ENCODE measurements at regions not wholly inside any gene's neighbourhood (a gene's known extent, or its start where the extent isn't known, plus 50 kb on each side); places are given as distances from the start of the nearest gene placed in this dataset.

GRCh38 chr22:49238181-49239141 lies 589.2 kb downstream of the BRD1 start:
- DNase-seq (ENCODE audit: low spot score) = no peak

- no peak for DNase-seq (ENCODE audit: low spot score)
Observed at GRCh38 chr22:49237703-49238102, 590.0 kb downstream of the BRD1 start.

- no peak for DNase-seq (ENCODE audit: low spot score)
Observed at GRCh38 chr22:49237279-49237678, 590.4 kb downstream of the BRD1 start.

GRCh38 chr22:49236541-49237075 lies 591.1 kb downstream of the BRD1 start:
- DNase-seq (ENCODE audit: low spot score) = no peak

- no peak for DNase-seq (ENCODE audit: low spot score)
Observed at GRCh38 chr22:49235463-49236300, 592.0 kb downstream of the BRD1 start.

GRCh38 chr22:49234459-49234858 lies 593.2 kb downstream of the BRD1 start:
- DNase-seq (ENCODE audit: low spot score) = no peak

GRCh38 chr22:49233507-49234100 lies 594.1 kb downstream of the BRD1 start:
- no peak for DNase-seq (ENCODE audit: low spot score)

- DNase-seq (ENCODE audit: low spot score) = no peak
Observed at GRCh38 chr22:49232319-49233067, 595.2 kb downstream of the BRD1 start.

DNA sequence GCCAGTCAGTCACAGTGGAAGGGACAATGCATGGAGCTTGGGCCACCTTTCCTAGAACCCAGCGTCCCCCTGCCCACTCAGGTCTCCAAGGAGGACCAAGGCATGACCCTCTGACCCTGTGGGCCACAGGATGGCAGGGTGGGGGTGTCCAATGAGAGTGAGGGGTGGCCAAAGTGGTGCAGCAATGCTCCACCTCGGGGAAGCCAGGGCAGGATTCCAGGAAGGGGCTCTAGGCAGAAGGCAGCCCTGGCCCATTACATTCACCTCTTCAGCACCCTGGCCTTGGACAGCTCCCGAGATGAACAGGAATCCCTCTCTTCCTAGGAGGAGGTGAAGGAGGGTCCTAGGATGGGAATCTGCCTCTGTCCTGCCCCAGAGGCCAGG lies 597.5 kb downstream of the BRD1 start:
- no peak for DNase-seq (ENCODE audit: low spot score)

- DNase-seq (ENCODE audit: low spot score) = no peak
Observed at GRCh38 chr22:49229483-49230193, 598.0 kb downstream of the BRD1 start.

GRCh38 chr22:49228431-49229037 lies 599.1 kb downstream of the BRD1 start:
- no peak for DNase-seq (ENCODE audit: low spot score)

DNA sequence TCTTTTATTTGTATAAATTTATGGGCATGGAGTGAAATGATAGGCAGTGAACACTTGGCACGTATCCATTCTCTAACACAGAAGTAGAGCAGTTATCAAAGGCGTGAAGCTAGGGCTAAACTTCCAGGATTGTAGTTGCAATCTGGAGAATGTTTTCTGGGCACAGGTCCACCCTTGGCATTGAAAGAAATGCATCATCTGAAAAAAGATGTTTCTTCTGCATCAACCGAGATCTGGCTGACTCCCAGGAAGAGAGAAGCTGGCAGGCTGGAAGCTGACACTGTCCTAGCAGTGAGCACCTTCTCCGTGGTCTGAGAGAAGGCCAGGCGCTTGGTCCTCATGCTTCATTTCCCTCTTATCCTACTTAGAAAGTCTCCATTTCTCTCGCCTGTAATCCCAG lies 600.0 kb downstream of the BRD1 start:
- no peak for DNase-seq (ENCODE audit: low spot score)

DNA sequence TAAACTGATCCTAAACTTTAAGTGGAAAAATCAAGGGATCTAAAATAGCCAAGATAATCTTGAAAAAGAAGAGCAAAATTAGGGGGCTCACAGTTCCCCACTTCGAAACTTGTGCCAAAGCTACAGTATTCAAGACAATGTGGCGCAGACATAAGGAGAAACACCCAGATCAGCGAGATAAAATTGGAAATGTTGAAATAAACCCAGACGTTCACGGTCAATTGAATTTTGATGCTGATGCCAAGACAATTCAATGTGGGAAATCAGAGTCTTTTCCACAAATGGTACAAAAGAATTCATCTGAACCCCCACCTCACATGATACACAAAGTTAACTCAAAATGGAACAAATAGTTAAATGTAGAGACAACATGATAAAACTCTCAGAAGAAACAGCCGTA lies 601.6 kb downstream of the BRD1 start:
- no peak for DNase-seq (ENCODE audit: low spot score)

GRCh38 chr22:49224243-49224642 lies 603.4 kb downstream of the BRD1 start:
- no peak for DNase-seq (ENCODE audit: low spot score)

GRCh38 chr22:49218142-49218541 lies 609.5 kb downstream of the BRD1 start:
- no peak for DNase-seq (ENCODE audit: low spot score)

GRCh38 chr22:49216579-49216978 lies 611.1 kb downstream of the BRD1 start:
- DNase-seq (ENCODE audit: low spot score) = no peak

GRCh38 chr22:49215840-49216239 lies 611.8 kb downstream of the BRD1 start:
- DNase-seq (ENCODE audit: low spot score) = no peak

DNA sequence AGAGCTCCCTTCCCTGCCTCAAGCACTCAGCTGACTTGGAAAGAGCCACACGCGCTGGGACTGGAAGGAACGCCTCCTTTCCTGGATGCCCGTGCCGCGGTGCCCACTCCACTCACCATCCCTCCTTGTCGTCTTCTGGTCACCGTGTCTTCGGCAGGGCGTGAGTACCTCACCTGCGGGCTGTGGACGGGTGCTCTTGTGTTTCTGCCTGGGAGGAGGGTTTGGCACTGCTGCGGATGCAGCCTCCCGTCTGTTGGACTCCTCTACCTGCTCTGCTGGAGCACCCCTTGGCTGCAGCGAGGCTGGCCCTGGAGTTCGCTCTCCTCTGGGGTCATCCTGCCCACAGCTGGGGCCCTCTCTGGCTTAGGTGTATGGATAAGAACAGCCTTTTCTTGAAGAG lies 612.7 kb downstream of the BRD1 start:
- no peak for DNase-seq (ENCODE audit: low spot score)

GRCh38 chr22:49213731-49214352 lies 613.8 kb downstream of the BRD1 start:
- no peak for DNase-seq (ENCODE audit: low spot score)

- no peak for DNase-seq (ENCODE audit: low spot score)
Observed at GRCh38 chr22:49212466-49212865, 615.2 kb downstream of the BRD1 start.

All from SW480 (cell line).